Endothelial cell (in vitro differentiated cells): ENCODE measurements at regions not wholly inside any gene's neighbourhood (a gene's known extent, or its start where the extent isn't known, plus 50 kb on each side); places are given as distances from the start of the nearest gene placed in this dataset.

Experiments used
- DNase-seq: peaks from one replicate; pipeline ENCODE4 v3.0.0; 2021; ENCODE audit warnings: low spot score
- H3K27ac Mint-ChIP-seq: one replicate; pipeline ENCODE4 v1.8.0; 2021; ENCODE audit warnings: mixed read lengths, inconsistent platforms; ENCODE audit not compliant: unreplicated experiment
- H3K27me3 Mint-ChIP-seq: one replicate; pipeline ENCODE4 v1.8.0; 2021; ENCODE audit warnings: mild to moderate bottlenecking, moderate library complexity, mixed read lengths, inconsistent platforms; ENCODE audit not compliant: unreplicated experiment
- H3K36me3 Mint-ChIP-seq: one replicate; pipeline ENCODE4 v1.8.0; 2021; ENCODE audit warnings: mild to moderate bottlenecking, low read depth, mixed read lengths, inconsistent platforms; ENCODE audit not compliant: unreplicated experiment
- H3K4me1 Mint-ChIP-seq: one replicate; pipeline ENCODE4 v1.8.0; 2021; ENCODE audit warnings: mild to moderate bottlenecking, mixed read lengths, inconsistent platforms; ENCODE audit not compliant: unreplicated experiment
- H3K4me3 Mint-ChIP-seq: one replicate; pipeline ENCODE4 v1.8.0; 2021; ENCODE audit warnings: mild to moderate bottlenecking, mixed read lengths, inconsistent platforms; ENCODE audit not compliant: unreplicated experiment
- H3K9me3 Mint-ChIP-seq: one replicate; pipeline ENCODE4 v1.8.0; 2021; ENCODE audit warnings: mixed read lengths, inconsistent platforms; ENCODE audit not compliant: unreplicated experiment
- CTCF ChIP-seq: fragments of 200-600 bp; sonication (generic); IDR thresholded peaks from one replicate; pipeline ENCODE4 v1.5.0; 2021; ENCODE audit warnings: antibody characterized with exemption; ENCODE audit not compliant: unreplicated experiment

- DNase-seq: no peak
- H3K27ac Mint-ChIP-seq: no peak overlapping the region
- no peak for TF ChIP-seq CTCF
- H3K4me1 Mint-ChIP-seq: no peaks in the 10 kb centered on the region
- H3K9me3 Mint-ChIP-seq: no peaks in the 10 kb centered on the region
- peaks cover under 1% of the 10 kb centered on the region for H3K27me3 Mint-ChIP-seq
- peaks cover 3% of the 10 kb centered on the region for H3K36me3 Mint-ChIP-seq
- no peak overlapping the region for H3K4me3 Mint-ChIP-seq
These were observed 266.7 kb downstream of the CSNK1G3 start for GRCh38 chr5:123778641-123779040.

GRCh38 chr5:123776761-123777160 lies 264.8 kb downstream of the CSNK1G3 start:
- peaks cover 6% of the 10 kb centered on the region for H3K36me3 Mint-ChIP-seq
- TF ChIP-seq CTCF: no peak
- no peaks in the 10 kb centered on the region for H3K4me1 Mint-ChIP-seq
- no peaks in the 10 kb centered on the region for H3K9me3 Mint-ChIP-seq
- H3K27ac Mint-ChIP-seq: no peak overlapping the region
- peaks cover 1% of the 10 kb centered on the region for H3K27me3 Mint-ChIP-seq
- no peak for DNase-seq
- no peak overlapping the region for H3K4me3 Mint-ChIP-seq

- H3K27ac Mint-ChIP-seq: no peak overlapping the region
- peaks cover 1% of the 10 kb centered on the region for H3K27me3 Mint-ChIP-seq
- H3K4me1 Mint-ChIP-seq: no peaks in the 10 kb centered on the region
- no peaks in the 10 kb centered on the region for H3K9me3 Mint-ChIP-seq
- no peak for DNase-seq
- peaks cover 6% of the 10 kb centered on the region for H3K36me3 Mint-ChIP-seq
- no peak for TF ChIP-seq CTCF
- H3K4me3 Mint-ChIP-seq: no peak overlapping the region
These were observed 259.7 kb downstream of the CSNK1G3 start for GRCh38 chr5:123771715-123772114.

- no peak overlapping the region for H3K27ac Mint-ChIP-seq
- no peaks in the 10 kb centered on the region for H3K4me1 Mint-ChIP-seq
- H3K36me3 Mint-ChIP-seq: no peaks in the 10 kb centered on the region
- no peak for DNase-seq
- TF ChIP-seq CTCF: no peak
- H3K27me3 Mint-ChIP-seq: no peaks in the 10 kb centered on the region
- no peak overlapping the region for H3K4me3 Mint-ChIP-seq
- H3K9me3 Mint-ChIP-seq: no peaks in the 10 kb centered on the region
These were observed 251.2 kb downstream of the CSNK1G3 start for GRCh38 chr5:123763201-123763600.

GRCh38 chr5:123756816-123757215 lies 244.8 kb downstream of the CSNK1G3 start:
- Mint-ChIP-seq H3K4me3 (no peak overlapping the region), H3K4me1 (no peaks in the 10 kb centered on the region), H3K27me3 (no peaks in the 10 kb centered on the region), H3K36me3 (no peaks in the 10 kb centered on the region), H3K27ac (no peak overlapping the region), H3K9me3 (no peaks in the 10 kb centered on the region)
- no peak for DNase-seq
- TF ChIP-seq CTCF: no peak
